ENCODE measurements at regions not wholly inside any gene's neighbourhood (a gene's known extent, or its start where the extent isn't known, plus 50 kb on each side); places are given as distances from the start of the nearest gene placed in this dataset.
"Not testable (repeated sequence)": the region's sequence is repeated elsewhere in the genome, so short reads cannot be mapped to it uniquely, and the experiment has no call there.

GRCh38 chr5:30147976-30148375, 1045.5 kb upstream of the CDH6 start:
- Histone ChIP-seq H3F3A (replicated peaks; ENCODE audit: low read depth) (no peaks in the 10 kb centered on the region), H4K20me1 (replicated peaks; ENCODE audit: insufficient read depth) (no peaks in the 10 kb centered on the region), H3K9me2 (ENCODE audit: insufficient read depth) (no peaks in the 10 kb centered on the region), H3K4me1 (ENCODE audit: insufficient read depth) (peaks cover 9% of the 10 kb centered on the region), H3K36me3 (ENCODE audit: insufficient read depth) (peaks cover 7% of the 10 kb centered on the region; the same call in 1 of the 2 replicates), H3K27me3 (ENCODE audit: insufficient read depth) (no peaks in the 10 kb centered on the region), H3K4me2 (no peak overlapping the region), H3K4me3 (no peak overlapping the region), H3K79me2 (replicated peaks; ENCODE audit: insufficient read depth) (no peaks in the 10 kb centered on the region), H2AFZ (no peak overlapping the region), H3K27ac (ENCODE audit: low read depth) (no peak overlapping the region)
- Mint-ChIP-seq H3K4me3 (no peak overlapping the region), H3K9me3 (peaks cover 19% of the 10 kb centered on the region), H3K27me3 (ENCODE audit: insufficient read depth, low read depth, poor library complexity) (no peaks in the 10 kb centered on the region), H3K36me3 (ENCODE audit: low read depth) (peaks cover 24% of the 10 kb centered on the region), H3K27ac (no peak overlapping the region), H3K4me1 (peaks cover 5% of the 10 kb centered on the region; the same call in 2 of the 3 replicates)
- ATAC-seq (no peak), DNase-seq (ENCODE audit: low spot score) (no peak)
- no peak for TF ChIP-seq STAT1 (IDR thresholded peaks at IDR 0.05; ENCODE audit: unreplicated experiment)

GRCh38 chr5:30144059-30144458, 1049.4 kb upstream of the CDH6 start:
- Mint-ChIP-seq H3K36me3 (ENCODE audit: low read depth) (peaks cover 34% of the 10 kb centered on the region), H3K9me3 (peaks cover 34% of the 10 kb centered on the region)
- H3K4me2 ChIP-seq; H3K27me3 Mint-ChIP-seq (ENCODE audit: insufficient read depth, low read depth, poor library complexity); DNase-seq (ENCODE audit: low spot score); H3K4me3 Mint-ChIP-seq; H3K36me3 ChIP-seq (ENCODE audit: insufficient read depth); H4K20me1 ChIP-seq (replicated peaks; ENCODE audit: insufficient read depth); H3K79me2 ChIP-seq (replicated peaks; ENCODE audit: insufficient read depth); H3K27me3 ChIP-seq (ENCODE audit: insufficient read depth); H2AFZ ChIP-seq; H3K9me2 ChIP-seq (ENCODE audit: insufficient read depth); H3K4me1 Mint-ChIP-seq; H3K4me1 ChIP-seq (ENCODE audit: insufficient read depth); H3K4me3 ChIP-seq; H3F3A ChIP-seq (replicated peaks; ENCODE audit: low read depth); H3K27ac Mint-ChIP-seq; H3K27ac ChIP-seq (ENCODE audit: low read depth); ATAC-seq: not testable (repeated sequence)

GRCh38 chr5:30142432-30142831, 1051.1 kb upstream of the CDH6 start:
- Histone ChIP-seq H3K4me1 (ENCODE audit: insufficient read depth) (no peaks in the 10 kb centered on the region), H3K79me2 (replicated peaks; ENCODE audit: insufficient read depth) (no peaks in the 10 kb centered on the region), H3K27me3 (ENCODE audit: insufficient read depth) (no peaks in the 10 kb centered on the region), H3K36me3 (ENCODE audit: insufficient read depth) (peaks cover 7% of the 10 kb centered on the region; the same call in 1 of the 2 replicates), H3K27ac (ENCODE audit: low read depth) (no peak overlapping the region), H2AFZ (no peak overlapping the region), H3K9me2 (ENCODE audit: insufficient read depth) (peaks cover 5% of the 10 kb centered on the region; the same call in 1 of the 2 replicates), H3K4me3 (no peak overlapping the region), H3F3A (replicated peaks; ENCODE audit: low read depth) (no peaks in the 10 kb centered on the region), H3K4me2 (no peak overlapping the region), H4K20me1 (replicated peaks; ENCODE audit: insufficient read depth) (no peaks in the 10 kb centered on the region)
- Mint-ChIP-seq H3K27ac (no peak overlapping the region), H3K9me3 (peaks cover 34% of the 10 kb centered on the region), H3K27me3 (ENCODE audit: insufficient read depth, low read depth, poor library complexity) (no peaks in the 10 kb centered on the region), H3K4me3 (no peak overlapping the region), H3K36me3 (ENCODE audit: low read depth) (peaks cover 34% of the 10 kb centered on the region), H3K4me1 (no peaks in the 10 kb centered on the region; the same call in 2 of the 3 replicates)
- ATAC-seq, result no peak
- no peak for DNase-seq (ENCODE audit: low spot score)
- no peak for TF ChIP-seq ZNF114 (CRISPR knock-in tag; IDR thresholded peaks at IDR 0.05)
- no peak for TF ChIP-seq EZH2 (IDR thresholded peaks at IDR 0.05; ENCODE audit: low read depth, unreplicated experiment)
- no peak for TF ChIP-seq CREB1 (CRISPR knock-in tag; IDR thresholded peaks at IDR 0.05; ENCODE audit: low read depth)
- no peak for TF ChIP-seq ETS1 (IDR thresholded peaks at IDR 0.05)
- TF ChIP-seq EZH2phosphoT487 (IDR thresholded peaks at IDR 0.05; ENCODE audit: unreplicated experiment), result no peak
- no peak for TF ChIP-seq JUNB (IDR thresholded peaks at IDR 0.05; ENCODE audit: unreplicated experiment)
- no peak for TF ChIP-seq ZNF462 (CRISPR knock-in tag; IDR thresholded peaks at IDR 0.05)
- TF ChIP-seq ZNF331 (CRISPR knock-in tag; IDR thresholded peaks at IDR 0.05; ENCODE audit: low read depth), result no peak

Data from GM23338 (cell line).